GM12891 (cell line): ENCODE measurements at regions not wholly inside any gene's neighbourhood (a gene's known extent, or its start where the extent isn't known, plus 50 kb on each side); places are given as distances from the start of the nearest gene placed in this dataset.

Experiments used
- PAX5 ChIP-seq: IDR thresholded peaks from 2 replicates; pipeline ENCODE4 v1.6.1; 2011; ENCODE audit warnings: low read length, moderate library complexity, mild to moderate bottlenecking; ENCODE audit not compliant: insufficient read depth, severe bottlenecking
- POLR2A ChIP-seq: IDR thresholded peaks from 2 replicates; pipeline ENCODE4 v1.6.1; 2011; ENCODE audit warnings: low read depth, low read length, control low read depth
- POLR2AphosphoS5 ChIP-seq: IDR thresholded peaks from 2 replicates; pipeline ENCODE4 v1.6.1; 2011; ENCODE audit warnings: low read depth, low read length, control low read depth
- POU2F2 ChIP-seq: IDR thresholded peaks from 2 replicates; pipeline ENCODE4 v1.6.1; 2011; ENCODE audit warnings: low read depth, mild to moderate bottlenecking, control low read depth, low read length, moderate library complexity
- SPI1 ChIP-seq: IDR thresholded peaks from 2 replicates; pipeline ENCODE4 v1.6.1; 2011; ENCODE audit warnings: low read depth, low read length, control low read depth
- TAF1 ChIP-seq: IDR thresholded peaks from 2 replicates; pipeline ENCODE4 v1.6.1; 2011; ENCODE audit warnings: low read depth, low read length, control low read depth

- TF ChIP-seq POLR2A (no peak), POLR2AphosphoS5 (no peak), TAF1 (no peak), SPI1 (0 out of 2 replicates have a peak, but pooled peaks have one; percentile 6), PAX5 (no peak), POU2F2 (no peak)
Observed at GRCh38 chr2:150900913-150901312, 360.8 kb downstream of the RBM43 start.
